GM19240 (cell line): ENCODE measurements at regions not wholly inside any gene's neighbourhood (a gene's known extent, or its start where the extent isn't known, plus 50 kb on each side); places are given as distances from the start of the nearest gene placed in this dataset.

Source experiments
- DNase-seq: peaks from one replicate; pipeline ENCODE4 v3.0.0; 2011; ENCODE audit warnings: low spot score; ENCODE audit not compliant: insufficient read length

DNA sequence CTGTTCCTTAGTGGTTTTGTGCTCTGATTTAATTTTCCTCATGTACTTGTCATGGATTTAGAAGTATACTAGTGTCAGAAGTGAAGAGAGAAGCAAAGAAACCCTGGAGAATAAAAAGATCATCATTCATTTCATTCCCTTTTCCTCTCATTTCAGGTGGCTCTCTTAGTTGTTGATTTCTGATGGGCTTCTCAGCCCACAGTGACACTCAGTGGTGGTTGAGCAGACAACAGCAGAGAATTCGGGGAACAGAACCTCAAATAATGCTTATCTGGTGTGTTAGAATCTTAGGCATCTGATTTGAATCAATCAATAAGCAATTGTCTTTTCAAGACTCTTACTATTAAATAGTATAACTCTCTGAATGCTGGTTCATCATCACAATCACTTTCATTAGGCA is 1289.4 kb downstream of the FAM181B start:
- DNase-seq: no peak

DNA sequence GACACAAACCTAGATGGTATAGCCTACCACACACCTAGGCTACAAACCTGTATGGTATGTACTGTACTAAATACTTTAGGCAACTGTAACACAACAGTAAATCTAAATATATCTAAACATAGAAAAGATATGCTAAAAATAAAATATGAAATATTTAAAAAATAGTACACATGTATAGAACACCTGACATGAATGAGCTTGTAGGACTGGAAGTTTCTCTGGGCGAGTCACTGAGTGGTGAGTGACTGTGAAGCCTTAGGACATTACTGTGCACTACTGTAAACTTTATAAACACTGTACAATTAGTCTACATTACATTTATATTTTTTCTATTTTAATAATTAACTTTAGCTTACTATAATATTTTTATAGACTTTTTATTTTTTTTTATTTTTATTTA is 1301.3 kb downstream of the FAM181B start:
- no peak for DNase-seq

DNA sequence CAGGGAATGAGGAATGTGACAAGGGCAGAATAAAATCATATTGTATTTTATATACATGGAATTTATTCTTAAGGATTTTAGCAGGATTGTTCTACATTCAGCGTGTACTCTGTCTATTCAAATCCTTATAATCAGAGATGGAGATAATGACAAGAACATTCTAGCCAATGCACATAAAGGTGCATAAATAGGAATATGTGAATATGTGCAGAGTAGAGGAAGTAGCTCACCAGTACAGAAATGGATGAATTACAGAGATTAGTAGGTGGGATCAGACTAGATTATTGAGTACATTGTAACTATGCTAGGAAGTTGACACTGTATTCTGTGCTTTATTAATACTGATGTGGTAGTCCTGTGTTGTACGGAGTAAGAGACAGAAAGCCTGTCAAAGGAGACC is 1308.8 kb downstream of the FAM181B start:
- DNase-seq: no peak

DNA sequence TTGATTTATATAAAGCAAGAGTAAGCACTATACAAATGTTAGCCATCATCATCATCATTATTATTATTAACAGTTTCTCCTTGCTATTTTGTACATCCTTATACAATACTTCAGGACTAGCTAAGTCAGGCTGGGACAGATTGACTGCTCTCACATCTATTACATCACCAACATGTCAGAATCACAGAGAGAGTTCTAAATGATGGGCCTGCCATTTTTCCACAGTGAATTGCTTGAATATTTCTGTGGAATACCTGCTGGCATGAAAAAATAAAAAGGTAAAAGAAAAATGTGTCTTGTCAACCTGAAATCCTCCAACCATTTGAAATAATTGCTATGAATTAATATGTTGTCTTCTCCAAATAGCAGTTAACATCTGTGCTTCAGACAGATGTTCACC is 1311.3 kb downstream of the FAM181B start:
- no peak for DNase-seq

DNA sequence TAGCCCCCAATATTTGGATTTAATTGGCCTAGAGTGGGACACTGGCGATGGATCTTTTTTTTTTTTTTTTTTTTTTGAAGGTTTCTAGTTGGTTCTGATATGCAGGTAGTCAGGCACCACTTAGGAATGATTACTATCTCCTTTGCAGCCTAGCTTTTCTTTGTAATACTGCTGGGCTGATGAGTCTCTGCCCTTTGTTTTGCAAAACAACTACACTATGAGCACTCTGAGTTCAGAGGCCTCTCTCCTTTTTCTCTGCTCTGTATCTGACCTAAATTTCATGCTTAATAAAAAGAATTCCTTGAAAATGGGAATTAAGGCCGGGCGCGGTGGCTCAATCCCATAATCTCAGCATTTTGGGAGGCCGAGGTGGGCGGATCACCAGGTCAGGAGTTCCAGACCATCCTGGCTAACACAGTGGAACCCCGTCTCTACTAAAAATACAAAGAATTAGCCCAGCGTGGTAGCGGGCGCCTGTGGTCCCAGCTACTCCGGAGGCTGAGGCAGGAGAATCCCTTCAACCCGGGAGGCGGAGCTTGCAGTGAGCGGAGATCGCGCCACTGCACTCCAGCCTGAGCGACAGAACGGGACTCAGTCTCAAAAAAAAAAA is 1312.3 kb downstream of the FAM181B start:
- no peak for DNase-seq

DNA sequence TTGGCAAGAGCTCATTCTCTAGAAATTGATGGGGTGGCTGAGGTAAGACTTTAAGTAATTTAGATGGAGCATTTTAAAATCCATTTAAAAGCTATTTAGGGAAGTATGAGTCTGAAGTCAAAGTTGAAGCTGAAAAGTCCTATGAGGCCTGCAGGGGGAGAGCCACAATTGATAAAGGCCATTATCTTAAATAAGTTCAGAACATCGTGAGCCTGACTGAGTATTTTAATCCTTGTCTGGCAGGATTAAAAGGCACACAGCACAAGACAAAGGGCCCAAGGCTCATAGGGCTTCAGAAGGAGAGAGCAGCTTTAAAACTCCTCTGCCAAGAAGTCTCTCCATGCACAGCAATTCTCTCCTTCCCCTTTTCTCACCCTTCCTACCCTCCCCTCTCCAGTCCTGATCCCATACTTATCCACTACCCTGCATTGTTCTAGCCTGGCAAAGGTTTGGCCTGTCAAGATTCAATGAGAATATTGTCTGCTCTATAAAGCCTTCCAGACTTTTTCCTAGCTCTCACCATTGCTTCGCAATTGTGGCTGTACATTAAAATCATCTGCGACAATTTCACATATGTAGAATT is 1312.9 kb downstream of the FAM181B start:
- DNase-seq: no peak

DNA sequence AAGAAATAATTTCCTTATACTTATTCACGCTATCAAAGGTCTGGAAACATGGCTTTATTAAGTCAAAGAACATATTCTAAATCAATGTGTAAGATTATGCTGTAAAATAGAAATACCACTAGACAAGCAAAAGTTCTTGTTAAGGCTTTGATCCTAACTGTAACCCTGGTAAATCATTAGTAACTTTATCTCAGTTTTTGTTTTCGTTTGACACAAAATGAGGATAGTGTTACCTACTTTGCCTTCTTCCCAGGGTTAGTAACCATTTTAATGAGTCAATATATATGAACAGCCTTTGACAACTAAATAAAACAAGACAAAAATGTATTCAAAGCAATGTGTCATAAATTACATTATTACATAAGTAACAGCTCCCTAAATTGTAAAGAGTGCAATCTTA is 1336.3 kb downstream of the FAM181B start:
- DNase-seq: no peak

DNA sequence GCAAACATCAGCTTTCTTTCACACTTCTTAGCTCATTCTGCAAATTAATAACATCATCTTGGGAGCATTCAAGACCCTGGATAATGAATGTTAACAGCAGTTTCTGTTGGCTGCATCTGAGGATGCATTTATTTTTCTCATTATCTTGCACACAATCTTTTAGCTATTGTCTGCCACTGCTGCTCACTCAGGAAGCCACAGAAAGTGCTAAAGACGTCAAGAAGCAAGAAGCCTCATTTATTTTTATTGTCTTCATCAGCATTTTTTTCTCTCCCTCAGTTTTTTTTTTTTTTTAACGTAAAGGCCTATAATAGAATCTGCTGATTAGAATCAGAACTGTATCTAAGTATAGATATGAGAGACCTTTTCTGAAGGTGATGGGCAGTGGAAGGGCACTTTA is 1339.4 kb downstream of the FAM181B start:
- no peak for DNase-seq

DNA sequence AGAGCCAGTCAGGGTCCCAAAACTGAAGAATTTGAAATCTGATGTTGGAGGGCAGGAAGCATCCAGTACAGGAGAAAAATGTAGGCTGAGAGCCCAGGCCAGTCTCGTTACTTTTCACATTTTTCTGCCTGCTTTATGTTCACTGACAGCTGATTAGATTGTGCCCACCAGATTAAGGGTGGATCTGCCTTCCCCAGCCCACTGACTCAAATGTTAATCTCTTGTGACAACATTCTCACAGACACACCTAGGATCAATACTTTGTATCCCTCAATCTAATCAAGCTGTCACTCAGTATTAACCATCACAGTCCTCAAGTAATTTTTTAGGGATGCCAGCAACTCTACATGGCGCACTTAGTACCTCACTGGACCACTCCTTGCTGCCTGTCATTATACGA is 1345.3 kb downstream of the FAM181B start:
- no peak for DNase-seq

DNA sequence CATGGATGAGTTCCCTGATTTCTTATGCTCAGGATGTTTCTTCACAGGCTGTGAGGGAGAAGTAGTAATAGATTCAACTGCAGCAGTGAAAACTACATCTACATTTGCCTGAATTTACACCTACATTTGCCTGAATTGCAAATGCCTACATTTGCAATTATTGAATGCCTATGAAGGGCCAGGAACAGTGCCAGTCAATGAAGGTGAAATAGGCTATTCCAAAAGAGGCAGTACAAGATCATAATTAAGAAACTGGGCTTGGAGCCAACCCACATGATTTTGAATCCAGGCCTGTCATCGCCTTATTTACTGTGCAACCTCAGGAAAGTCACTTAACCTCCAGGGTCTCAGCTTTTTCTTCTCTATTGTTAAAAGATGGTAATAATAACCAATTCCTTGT is 1353.3 kb downstream of the FAM181B start:
- DNase-seq: no peak

DNA sequence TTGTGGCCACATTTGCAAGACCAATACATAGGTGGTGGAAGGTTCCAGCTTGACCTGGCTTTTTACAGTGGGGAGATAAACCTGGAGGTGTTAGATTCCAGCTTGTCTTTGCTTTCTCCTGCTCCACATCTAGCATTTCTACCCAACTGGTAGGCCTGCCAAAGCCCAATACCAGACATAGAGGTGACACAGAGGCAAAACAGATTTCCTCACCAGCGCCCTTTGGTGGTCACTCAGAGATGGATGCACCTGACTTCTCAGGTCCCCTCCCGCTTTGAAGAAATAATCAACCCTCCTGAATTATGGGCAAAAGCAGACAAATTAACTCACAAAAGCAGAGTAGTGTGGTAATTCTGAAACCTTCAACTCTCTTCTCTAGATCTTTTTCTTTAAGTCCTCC is 1356.2 kb downstream of the FAM181B start:
- DNase-seq: no peak

DNA sequence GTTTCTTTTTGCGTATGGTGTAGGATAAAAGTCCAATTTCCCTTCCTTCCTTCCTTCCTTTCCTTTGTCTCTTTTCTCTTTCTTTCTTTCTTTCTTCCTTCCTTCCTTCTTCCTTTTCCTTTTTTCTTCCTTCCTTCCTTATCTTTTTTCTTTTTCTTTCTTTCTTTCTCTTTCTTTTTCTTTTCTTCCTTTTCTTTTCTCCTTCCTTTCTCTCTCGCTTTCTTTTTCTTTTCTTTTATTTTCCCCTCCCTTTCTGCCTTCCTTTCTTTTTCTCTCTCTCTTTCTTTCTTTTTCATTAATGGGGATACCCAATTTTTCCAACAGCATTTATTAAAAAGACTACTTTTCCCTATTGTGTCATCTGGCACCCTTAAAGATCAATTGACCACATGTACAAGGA is 1359.7 kb downstream of the FAM181B start:
- no peak for DNase-seq

DNA sequence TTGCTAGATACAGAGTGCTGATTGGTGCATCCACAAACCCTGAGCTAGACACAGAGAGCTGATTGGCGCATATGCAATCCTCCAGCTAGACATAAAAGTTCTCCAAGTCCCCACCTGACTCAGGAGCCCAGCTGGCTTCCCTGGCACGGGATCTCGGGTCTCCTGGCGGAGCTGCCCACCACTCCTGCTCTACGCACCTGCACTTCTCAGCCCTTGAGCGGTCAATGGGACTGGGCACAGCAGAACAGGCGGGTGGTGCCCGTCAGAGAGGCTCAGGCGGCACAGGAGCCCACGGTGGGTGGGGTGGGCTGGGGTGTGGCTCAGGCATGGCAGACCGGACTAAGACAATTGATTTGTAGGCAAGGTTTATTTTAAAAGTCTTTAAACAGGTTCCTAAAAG is 1365.5 kb downstream of the FAM181B start:
- no peak for DNase-seq

DNA sequence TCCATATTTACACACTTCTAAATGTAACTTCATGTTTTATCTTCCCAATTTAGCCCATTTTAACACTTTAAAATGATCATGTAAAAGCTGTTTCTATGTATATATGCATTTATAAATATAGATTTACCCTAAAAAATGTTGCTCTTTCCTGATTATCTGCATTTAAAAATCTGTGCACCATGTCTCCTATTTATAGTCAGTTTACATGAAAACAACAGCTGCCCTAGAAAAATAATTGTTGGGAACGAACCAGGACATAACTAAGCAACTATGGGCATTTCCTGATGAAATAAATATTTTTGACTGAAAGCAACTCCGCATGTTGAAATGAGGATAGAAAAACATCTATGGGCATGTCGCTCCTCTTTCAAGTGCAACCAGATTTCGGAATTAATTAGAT is 1368.2 kb downstream of the FAM181B start:
- no peak for DNase-seq

DNA sequence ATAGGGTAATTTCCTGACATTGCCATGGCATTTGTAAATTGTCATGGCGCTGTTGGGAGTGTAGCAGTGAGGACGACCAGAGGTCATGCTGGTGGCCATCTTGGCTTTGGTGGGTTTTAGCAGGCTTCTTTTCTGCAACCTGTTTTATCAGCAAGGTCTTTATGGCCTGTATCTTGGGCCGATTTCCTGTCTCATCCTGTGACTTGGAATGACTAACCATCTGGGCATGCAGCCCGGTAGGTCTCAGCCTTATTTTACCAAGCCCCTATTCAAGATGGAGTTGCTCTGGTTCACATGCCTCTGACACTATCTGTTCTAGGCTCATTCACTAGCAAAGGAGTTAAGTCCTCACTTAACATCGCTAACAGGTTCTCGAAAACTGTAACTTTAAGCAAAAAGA is 1374.2 kb downstream of the FAM181B start:
- no peak for DNase-seq

DNA sequence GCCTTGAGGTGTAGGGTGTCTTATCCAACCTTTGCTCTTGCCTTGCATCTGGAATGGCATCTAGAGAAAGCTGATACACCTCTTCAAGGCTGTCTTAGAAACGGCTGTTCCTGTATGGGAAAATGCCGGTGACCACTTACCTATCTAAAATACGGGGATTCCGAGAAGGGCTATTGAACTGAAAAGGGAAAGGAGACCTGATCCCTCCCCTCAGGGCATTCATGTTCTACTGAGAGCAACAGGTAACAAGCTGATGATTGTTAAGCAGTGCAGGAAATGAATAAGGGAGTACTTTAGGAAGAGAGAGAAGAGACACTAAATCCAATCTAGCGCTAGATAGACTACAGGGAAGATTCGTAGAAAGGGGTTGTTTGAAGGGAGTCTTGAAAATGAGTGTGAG is 1388.1 kb downstream of the FAM181B start:
- no peak for DNase-seq

DNA sequence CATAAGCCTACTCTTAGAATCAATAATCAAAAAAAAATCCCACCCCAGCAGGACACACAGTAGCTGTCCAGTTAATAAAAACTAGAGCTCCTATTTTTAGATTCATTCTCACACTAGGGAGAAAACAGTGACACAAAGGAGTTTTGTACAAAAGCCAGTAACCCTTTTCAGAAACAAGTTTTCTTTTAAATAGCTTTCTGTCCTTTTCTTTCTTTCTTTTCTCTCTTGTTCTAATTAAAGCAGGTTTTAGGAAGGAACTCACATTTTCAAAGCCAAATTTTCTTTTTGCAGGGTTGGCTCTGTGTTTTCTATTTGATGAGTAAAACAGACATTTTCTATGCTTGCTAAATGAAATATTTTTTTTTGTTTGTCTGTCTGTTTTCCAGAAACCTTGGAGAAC is 1390.7 kb downstream of the FAM181B start:
- no peak for DNase-seq

DNA sequence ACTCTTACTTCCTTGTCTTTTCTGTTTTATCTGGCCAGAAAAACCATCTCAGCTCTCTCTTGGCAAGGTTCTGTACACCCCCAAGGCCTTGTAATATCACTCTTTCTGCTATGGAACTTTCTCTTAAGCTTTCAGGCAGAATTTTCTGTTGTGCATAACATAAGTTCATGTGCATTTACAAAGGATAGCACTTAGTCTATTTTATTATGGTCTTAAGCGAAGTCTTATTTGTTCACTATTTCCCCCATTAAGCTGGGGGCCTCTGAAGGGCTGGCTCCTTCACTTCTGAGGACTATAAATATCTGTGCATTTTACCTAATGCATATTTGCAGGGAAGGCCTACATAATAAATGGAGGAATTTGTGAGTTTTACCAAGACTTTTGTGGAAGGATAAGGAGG is 1393.4 kb downstream of the FAM181B start:
- no peak for DNase-seq

DNA sequence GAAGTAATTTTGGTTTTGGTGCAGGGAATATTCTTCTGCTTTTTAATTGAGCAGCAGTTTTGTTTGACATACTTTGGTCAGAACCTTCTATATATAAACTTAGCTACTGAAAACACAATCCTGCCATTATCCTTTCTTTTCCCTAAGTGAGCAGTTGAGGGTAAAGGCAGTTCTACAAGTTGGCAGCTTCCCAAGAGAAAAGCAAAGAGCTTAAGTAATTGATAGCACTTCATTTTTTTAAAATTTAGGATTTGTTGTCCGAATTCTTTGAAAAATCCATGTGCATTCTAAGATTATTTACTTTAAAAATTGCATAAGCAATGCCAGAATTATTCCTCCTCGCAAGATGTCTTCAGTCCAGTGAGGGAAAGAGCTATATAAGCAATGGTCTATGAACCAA is 1394.1 kb downstream of the FAM181B start:
- DNase-seq: no peak

DNA sequence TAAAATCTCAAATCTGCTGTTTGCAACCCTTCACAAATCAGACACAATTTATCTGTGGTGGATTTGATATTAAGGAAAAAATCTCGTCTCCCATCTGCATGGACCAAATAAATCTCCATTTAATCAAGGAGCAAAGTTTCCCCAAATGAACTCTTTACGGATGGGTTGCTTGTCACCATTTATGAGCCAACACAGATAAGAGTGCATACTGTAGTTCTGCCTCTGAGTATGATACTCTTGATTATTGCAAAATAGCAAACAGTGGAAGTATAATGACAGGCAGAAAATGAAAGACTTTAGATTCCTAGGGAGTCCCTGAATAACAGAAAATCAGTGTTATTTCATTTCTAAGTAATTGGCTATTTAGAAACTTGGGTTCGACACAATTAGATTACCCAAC is 1395.9 kb downstream of the FAM181B start:
- DNase-seq: no peak

DNA sequence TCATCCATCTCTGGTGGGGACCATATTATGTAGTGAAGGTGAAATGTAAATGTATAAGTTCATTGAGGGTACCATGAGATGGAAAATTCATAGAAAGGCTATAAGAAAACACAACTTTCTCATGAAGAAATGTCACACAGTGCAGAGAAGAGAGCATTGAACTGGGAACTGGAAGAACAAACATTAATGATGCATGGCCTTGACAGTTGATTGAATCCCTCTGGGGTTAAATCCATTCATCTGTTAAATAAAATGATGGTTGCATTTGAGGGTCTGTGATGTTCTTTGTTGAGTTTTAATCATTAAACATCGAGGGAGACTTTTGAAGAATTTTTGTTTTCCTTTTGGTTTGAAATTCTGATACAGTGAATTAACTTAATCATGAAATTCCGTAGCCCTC is 1401.4 kb downstream of the FAM181B start:
- DNase-seq: no peak

DNA sequence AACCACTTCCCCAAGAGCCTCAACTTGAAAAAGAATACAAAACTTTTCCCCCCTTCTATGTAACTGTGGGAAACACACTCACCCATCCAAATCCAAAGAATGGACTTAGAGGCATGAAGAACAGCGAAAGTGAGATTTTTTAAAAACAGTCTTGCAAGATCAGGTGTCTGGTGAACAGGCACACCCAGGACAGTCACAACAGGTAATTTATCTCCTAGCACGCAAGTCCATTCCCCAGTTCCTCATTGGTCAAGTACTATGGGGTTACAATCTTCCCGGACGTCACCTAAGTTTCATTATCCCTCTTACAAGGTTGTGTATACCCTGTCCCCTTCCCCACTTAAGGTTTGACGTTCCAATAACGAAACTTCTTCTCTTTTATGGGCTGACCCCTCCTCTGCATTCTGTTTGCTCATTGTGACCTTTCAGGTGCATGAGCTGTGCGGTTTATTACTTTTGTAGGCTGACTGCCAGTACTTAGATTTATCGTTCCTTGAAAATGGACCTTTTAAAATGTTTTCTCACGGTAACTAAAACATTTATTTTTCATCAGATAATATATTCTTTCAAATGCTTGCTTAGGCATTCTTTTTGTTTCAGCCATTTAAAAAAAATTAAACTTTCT is 1401.9 kb downstream of the FAM181B start:
- DNase-seq: no peak

DNA sequence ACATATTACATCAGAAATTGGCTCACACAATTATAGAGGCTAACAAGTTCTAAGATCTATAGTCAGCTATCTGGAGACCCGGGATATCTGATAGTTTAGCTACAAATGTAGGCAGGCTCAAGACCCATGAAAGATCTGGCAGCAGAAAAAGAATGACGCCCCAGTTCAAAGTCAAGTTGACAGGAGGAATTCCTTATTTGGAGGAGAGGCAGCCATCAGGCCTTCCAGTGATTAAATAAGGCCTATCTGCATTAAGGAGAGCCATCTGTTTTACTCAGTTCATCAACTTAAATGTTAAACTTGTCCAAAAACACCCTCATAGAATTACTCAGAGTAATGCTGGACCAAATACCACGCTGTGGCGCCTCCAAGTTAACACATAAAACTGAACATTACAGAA is 1402.6 kb downstream of the FAM181B start:
- DNase-seq: no peak
